GM23338 (cell line): ENCODE measurements at regions not wholly inside any gene's neighbourhood (a gene's known extent, or its start where the extent isn't known, plus 50 kb on each side); places are given as distances from the start of the nearest gene placed in this dataset.
A peak's percentile ranks its signal among the peaks of the same experiment; 100 is the strongest.

Source experiments
- ATAC-seq: fragments of 200-7000 bp; cut with Tn5 transposase; 3 replicates; pipeline ENCODE4 v1.9.1; 2020
- DNase-seq: peaks from one replicate; pipeline ENCODE4 v3.0.0-alpha.2; 2015; ENCODE audit warnings: low spot score
- H2AFZ ChIP-seq: fragments of 200-600 bp; sonication (generic); 2 replicates; pipeline ENCODE4 v1.8.0; 2016; ENCODE audit warnings: antibody characterized with exemption, mild to moderate bottlenecking, moderate library complexity
- H3F3A ChIP-seq: fragments of 200-600 bp; sonication (generic); replicated peaks from 2 replicates; pipeline ENCODE4 v1.8.0; 2017; ENCODE audit warnings: antibody characterized with exemption, mixed run types, low read depth
- H3K27ac ChIP-seq: fragments of 200-600 bp; sonication (generic); 2 replicates; pipeline ENCODE4 v1.6.1; 2016; ENCODE audit warnings: low read depth
- H3K27me3 ChIP-seq: fragments of 200-600 bp; sonication (generic); 2 replicates; pipeline ENCODE4 v1.8.0; 2016; ENCODE audit warnings: mild to moderate bottlenecking, mixed run types, moderate library complexity; ENCODE audit not compliant: insufficient read depth
- H3K36me3 ChIP-seq: fragments of 200-600 bp; sonication (generic); 2 replicates; pipeline ENCODE4 v1.8.0; 2016; ENCODE audit warnings: mild to moderate bottlenecking; ENCODE audit not compliant: insufficient read depth
- H3K4me1 ChIP-seq: fragments of 200-600 bp; sonication (generic); 2 replicates; pipeline ENCODE4 v1.8.0; 2016; ENCODE audit warnings: mild to moderate bottlenecking, moderate library complexity; ENCODE audit not compliant: insufficient read depth
- H3K4me2 ChIP-seq: fragments of 200-600 bp; sonication (generic); 2 replicates; pipeline ENCODE4 v1.7.1; 2017; ENCODE audit warnings: mixed run types
- H3K4me3 ChIP-seq: fragments of 200-600 bp; sonication (generic); 2 replicates; pipeline ENCODE4 v1.6.1; 2016; ENCODE audit warnings: mixed run types
- H3K79me2 ChIP-seq: fragments of 200-600 bp; sonication (generic); replicated peaks from 2 replicates; pipeline ENCODE4 v1.8.0; 2017; ENCODE audit warnings: mild to moderate bottlenecking; ENCODE audit not compliant: insufficient read depth
- H3K9me2 ChIP-seq: fragments of 200-600 bp; sonication (generic); 2 replicates; pipeline ENCODE4 v1.8.0; 2017; ENCODE audit not compliant: insufficient read depth
- H4K20me1 ChIP-seq: fragments of 200-600 bp; sonication (generic); replicated peaks from 2 replicates; pipeline ENCODE4 v1.8.0; 2017; ENCODE audit warnings: mild to moderate bottlenecking; ENCODE audit not compliant: insufficient read depth
- H3K27ac Mint-ChIP-seq: 2 replicates; pipeline ENCODE4 v1.8.0; 2020; ENCODE audit warnings: inconsistent platforms, mild to moderate bottlenecking, moderate library complexity, mixed read lengths
- H3K27me3 Mint-ChIP-seq: 3 replicates; pipeline ENCODE4 v1.8.0; 2022; ENCODE audit warnings: low read depth, mild to moderate bottlenecking, moderate library complexity, mixed read lengths, inconsistent platforms; ENCODE audit not compliant: insufficient read depth, poor library complexity
- H3K36me3 Mint-ChIP-seq: 3 replicates; pipeline ENCODE4 v1.8.0; 2021; ENCODE audit warnings: low read depth, mild to moderate bottlenecking, inconsistent platforms, moderate library complexity, mixed read lengths
- H3K4me1 Mint-ChIP-seq: 3 replicates; pipeline ENCODE4 v1.8.0; 2020; ENCODE audit warnings: mild to moderate bottlenecking, inconsistent platforms, mixed read lengths
- H3K4me3 Mint-ChIP-seq: 3 replicates; pipeline ENCODE4 v1.8.0; 2021; ENCODE audit warnings: moderate library complexity, mild to moderate bottlenecking, inconsistent platforms, mixed read lengths
- H3K9me3 Mint-ChIP-seq: 3 replicates; pipeline ENCODE4 v1.8.0; 2020; ENCODE audit warnings: moderate library complexity, mild to moderate bottlenecking, inconsistent platforms, mixed read lengths
- CREB1 ChIP-seq: fragments of 250-450 bp; sonication (Bioruptor Pico); IDR thresholded peaks from 2 replicates; pipeline ENCODE4 v1.5.0; 2020; ENCODE audit warnings: low read depth, mild to moderate bottlenecking, moderate library complexity
- EZH2 ChIP-seq: fragments of 200-600 bp; sonication (generic); IDR thresholded peaks from one replicate; pipeline ENCODE4 v1.8.0; 2017; ENCODE audit warnings: antibody characterized with exemption, mild to moderate bottlenecking, low read depth; ENCODE audit not compliant: unreplicated experiment
- EZH2phosphoT487 ChIP-seq: fragments of 200-600 bp; sonication (generic); IDR thresholded peaks from one replicate; pipeline ENCODE4 v1.8.1; 2018; ENCODE audit warnings: antibody characterized with exemption; ENCODE audit not compliant: unreplicated experiment
- JUNB ChIP-seq: IDR thresholded peaks from one replicate; pipeline ENCODE4 v1.6.1; 2016; ENCODE audit warnings: antibody characterized with exemption; ENCODE audit not compliant: unreplicated experiment
- NANOG ChIP-seq: IDR thresholded peaks from 2 replicates; pipeline ENCODE4 v1.6.1; 2016; ENCODE audit warnings: antibody characterized with exemption, borderline replicate concordance
- POLR2AphosphoS5 ChIP-seq: IDR thresholded peaks from 2 replicates; pipeline ENCODE4 v1.6.1; 2016; ENCODE audit warnings: antibody characterized with exemption, low read depth
- STAT1 ChIP-seq: IDR thresholded peaks from one replicate; pipeline ENCODE4 v1.6.1; 2016; ENCODE audit warnings: antibody characterized with exemption; ENCODE audit not compliant: unreplicated experiment
- ZNF114 ChIP-seq: fragments of 250-450 bp; sonication (Bioruptor Pico); IDR thresholded peaks from 2 replicates; pipeline ENCODE4 v1.5.0; 2020; ENCODE audit warnings: mild to moderate bottlenecking, moderate library complexity
- ZNF331 ChIP-seq: fragments of 250-450 bp; sonication (Bioruptor Pico); IDR thresholded peaks from 2 replicates; pipeline ENCODE4 v1.5.0; 2020; ENCODE audit warnings: low read depth, mild to moderate bottlenecking, moderate library complexity
- TF ChIP-seq, protein P1 (sequence below), 2 experiments: fragments of 200-600 bp in 1 of 2; sonication (generic) in 1 of 2; conservative IDR thresholded peaks; 2 replicates each; pipeline versions ENCODE4 v1.5.1 to v1.6.1; 2016 to 2017; ENCODE audit warnings: antibody characterized with exemption in 2 of 2, low read depth in 2 of 2, mild to moderate bottlenecking in 2 of 2, moderate library complexity in 1 of 2
- TF ChIP-seq, protein P2 (sequence below): fragments of 250-450 bp; sonication (Bioruptor Pico); IDR thresholded peaks from 2 replicates; pipeline ENCODE4 v1.5.0; 2020; ENCODE audit warnings: mild to moderate bottlenecking, moderate library complexity
- TF ChIP-seq, protein P3 (sequence below): IDR thresholded peaks from 2 replicates; pipeline ENCODE4 v1.6.1; 2016; ENCODE audit warnings: antibody characterized with exemption
- TF ChIP-seq, protein P4 (sequence below): IDR thresholded peaks from one replicate; pipeline ENCODE4 v1.6.1; 2018; ENCODE audit warnings: antibody characterized with exemption; ENCODE audit not compliant: unreplicated experiment

DNA sequence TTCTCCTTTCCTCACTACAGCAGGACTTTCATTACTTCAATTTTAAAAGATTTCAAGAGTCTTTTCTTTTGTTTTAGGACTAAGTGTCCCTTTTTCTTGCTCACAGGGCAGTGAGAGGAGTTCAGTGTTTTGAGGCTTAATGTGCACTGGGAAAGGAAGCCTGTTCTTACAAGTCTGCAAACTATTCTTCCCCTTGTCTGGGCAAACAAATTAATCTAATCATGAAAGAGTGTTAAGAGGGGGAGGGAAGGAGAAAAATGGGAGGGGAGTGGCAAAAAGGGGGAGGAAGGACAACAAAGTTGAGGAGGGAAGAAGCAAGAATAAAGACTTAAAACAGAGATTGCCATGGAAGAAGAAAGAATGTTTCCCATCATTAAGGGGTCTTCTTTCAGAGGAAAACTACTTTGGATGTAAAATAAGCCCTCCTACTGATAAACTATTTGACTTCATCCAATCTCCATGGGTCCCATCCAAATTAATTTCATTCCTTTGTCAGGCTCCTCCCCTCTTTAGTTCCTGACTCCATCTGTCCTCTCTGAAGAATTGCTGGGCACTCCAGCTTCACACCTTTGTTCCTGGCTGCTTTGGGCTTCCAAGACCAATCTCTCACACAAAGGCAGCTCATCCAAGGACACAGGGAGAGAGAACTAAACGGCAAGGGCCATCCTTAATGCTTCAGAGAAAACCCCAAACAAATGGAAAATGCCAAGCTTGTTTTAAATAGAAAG lies 244.5 kb downstream of the TPBG start:
- Histone ChIP-seq H3K4me1 (peaks cover 3% of the 10 kb centered on the region; the same call in 1 of the 2 replicates), H3K79me2 (no peaks in the 10 kb centered on the region), H3K27ac (no peak overlapping the region), H3K4me2 (no peak overlapping the region), H3F3A (no peaks in the 10 kb centered on the region), H3K4me3 (no peak overlapping the region), H3K36me3 (no peaks in the 10 kb centered on the region), H2AFZ (peak overlapping the region; percentile 41; the same call in 1 of the 2 replicates), H4K20me1 (no peaks in the 10 kb centered on the region), H3K27me3 (no peaks in the 10 kb centered on the region), H3K9me2 (no peaks in the 10 kb centered on the region)
- Mint-ChIP-seq H3K4me3 (no peak overlapping the region), H3K9me3 (no peaks in the 10 kb centered on the region), H3K27me3 (no peaks in the 10 kb centered on the region), H3K4me1 (peaks cover 7% of the 10 kb centered on the region; the same call in 2 of the 3 replicates), H3K27ac (no peak overlapping the region; the same call in 1 of the 2 replicates), H3K36me3 (no peaks in the 10 kb centered on the region)
- TF ChIP-seq JUNB (no peak), CREB1 (CRISPR knock-in tag) (no peak), EZH2phosphoT487 (no peak), STAT1 (no peak), NANOG (no peak), ZNF114 (CRISPR knock-in tag) (no peak), EZH2 (no peak), POLR2AphosphoS5 (no peak), ZNF331 (CRISPR knock-in tag) (no peak)
- TF ChIP-seq, protein P1, sequence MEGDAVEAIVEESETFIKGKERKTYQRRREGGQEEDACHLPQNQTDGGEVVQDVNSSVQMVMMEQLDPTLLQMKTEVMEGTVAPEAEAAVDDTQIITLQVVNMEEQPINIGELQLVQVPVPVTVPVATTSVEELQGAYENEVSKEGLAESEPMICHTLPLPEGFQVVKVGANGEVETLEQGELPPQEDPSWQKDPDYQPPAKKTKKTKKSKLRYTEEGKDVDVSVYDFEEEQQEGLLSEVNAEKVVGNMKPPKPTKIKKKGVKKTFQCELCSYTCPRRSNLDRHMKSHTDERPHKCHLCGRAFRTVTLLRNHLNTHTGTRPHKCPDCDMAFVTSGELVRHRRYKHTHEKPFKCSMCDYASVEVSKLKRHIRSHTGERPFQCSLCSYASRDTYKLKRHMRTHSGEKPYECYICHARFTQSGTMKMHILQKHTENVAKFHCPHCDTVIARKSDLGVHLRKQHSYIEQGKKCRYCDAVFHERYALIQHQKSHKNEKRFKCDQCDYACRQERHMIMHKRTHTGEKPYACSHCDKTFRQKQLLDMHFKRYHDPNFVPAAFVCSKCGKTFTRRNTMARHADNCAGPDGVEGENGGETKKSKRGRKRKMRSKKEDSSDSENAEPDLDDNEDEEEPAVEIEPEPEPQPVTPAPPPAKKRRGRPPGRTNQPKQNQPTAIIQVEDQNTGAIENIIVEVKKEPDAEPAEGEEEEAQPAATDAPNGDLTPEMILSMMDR (conservative IDR thresholded peaks at IDR 0.05; ENCODE audit: low read depth in 2 of 2): no peak
- TF ChIP-seq, protein P2, sequence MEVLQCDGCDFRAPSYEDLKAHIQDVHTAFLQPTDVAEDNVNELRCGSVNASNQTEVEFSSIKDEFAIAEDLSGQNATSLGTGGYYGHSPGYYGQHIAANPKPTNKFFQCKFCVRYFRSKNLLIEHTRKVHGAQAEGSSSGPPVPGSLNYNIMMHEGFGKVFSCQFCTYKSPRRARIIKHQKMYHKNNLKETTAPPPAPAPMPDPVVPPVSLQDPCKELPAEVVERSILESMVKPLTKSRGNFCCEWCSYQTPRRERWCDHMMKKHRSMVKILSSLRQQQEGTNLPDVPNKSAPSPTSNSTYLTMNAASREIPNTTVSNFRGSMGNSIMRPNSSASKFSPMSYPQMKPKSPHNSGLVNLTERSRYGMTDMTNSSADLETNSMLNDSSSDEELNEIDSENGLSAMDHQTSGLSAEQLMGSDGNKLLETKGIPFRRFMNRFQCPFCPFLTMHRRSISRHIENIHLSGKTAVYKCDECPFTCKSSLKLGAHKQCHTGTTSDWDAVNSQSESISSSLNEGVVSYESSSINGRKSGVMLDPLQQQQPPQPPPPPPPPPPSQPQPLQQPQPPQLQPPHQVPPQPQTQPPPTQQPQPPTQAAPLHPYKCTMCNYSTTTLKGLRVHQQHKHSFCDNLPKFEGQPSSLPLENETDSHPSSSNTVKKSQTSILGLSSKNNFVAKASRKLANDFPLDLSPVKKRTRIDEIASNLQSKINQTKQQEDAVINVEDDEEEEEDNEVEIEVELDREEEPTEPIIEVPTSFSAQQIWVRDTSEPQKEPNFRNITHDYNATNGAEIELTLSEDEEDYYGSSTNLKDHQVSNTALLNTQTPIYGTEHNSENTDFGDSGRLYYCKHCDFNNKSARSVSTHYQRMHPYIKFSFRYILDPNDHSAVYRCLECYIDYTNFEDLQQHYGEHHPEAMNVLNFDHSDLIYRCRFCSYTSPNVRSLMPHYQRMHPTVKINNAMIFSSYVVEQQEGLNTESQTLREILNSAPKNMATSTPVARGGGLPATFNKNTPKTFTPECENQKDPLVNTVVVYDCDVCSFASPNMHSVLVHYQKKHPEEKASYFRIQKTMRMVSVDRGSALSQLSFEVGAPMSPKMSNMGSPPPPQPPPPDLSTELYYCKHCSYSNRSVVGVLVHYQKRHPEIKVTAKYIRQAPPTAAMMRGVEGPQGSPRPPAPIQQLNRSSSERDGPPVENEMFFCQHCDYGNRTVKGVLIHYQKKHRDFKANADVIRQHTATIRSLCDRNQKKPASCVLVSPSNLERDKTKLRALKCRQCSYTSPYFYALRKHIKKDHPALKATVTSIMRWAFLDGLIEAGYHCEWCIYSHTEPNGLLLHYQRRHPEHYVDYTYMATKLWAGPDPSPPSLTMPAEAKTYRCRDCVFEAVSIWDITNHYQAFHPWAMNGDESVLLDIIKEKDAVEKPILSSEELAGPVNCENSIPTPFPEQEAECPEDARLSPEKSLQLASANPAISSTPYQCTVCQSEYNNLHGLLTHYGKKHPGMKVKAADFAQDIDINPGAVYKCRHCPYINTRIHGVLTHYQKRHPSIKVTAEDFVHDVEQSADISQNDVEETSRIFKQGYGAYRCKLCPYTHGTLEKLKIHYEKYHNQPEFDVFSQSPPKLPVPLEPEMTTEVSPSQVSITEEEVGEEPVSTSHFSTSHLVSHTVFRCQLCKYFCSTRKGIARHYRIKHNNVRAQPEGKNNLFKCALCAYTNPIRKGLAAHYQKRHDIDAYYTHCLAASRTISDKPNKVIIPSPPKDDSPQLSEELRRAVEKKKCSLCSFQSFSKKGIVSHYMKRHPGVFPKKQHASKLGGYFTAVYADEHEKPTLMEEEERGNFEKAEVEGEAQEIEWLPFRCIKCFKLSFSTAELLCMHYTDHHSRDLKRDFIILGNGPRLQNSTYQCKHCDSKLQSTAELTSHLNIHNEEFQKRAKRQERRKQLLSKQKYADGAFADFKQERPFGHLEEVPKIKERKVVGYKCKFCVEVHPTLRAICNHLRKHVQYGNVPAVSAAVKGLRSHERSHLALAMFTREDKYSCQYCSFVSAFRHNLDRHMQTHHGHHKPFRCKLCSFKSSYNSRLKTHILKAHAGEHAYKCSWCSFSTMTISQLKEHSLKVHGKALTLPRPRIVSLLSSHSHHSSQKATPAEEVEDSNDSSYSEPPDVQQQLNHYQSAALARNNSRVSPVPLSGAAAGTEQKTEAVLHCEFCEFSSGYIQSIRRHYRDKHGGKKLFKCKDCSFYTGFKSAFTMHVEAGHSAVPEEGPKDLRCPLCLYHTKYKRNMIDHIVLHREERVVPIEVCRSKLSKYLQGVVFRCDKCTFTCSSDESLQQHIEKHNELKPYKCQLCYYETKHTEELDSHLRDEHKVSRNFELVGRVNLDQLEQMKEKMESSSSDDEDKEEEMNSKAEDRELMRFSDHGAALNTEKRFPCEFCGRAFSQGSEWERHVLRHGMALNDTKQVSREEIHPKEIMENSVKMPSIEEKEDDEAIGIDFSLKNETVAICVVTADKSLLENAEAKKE (CRISPR knock-in tag): no peak
- TF ChIP-seq, protein P3, sequence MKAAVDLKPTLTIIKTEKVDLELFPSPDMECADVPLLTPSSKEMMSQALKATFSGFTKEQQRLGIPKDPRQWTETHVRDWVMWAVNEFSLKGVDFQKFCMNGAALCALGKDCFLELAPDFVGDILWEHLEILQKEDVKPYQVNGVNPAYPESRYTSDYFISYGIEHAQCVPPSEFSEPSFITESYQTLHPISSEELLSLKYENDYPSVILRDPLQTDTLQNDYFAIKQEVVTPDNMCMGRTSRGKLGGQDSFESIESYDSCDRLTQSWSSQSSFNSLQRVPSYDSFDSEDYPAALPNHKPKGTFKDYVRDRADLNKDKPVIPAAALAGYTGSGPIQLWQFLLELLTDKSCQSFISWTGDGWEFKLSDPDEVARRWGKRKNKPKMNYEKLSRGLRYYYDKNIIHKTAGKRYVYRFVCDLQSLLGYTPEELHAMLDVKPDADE: no peak
- TF ChIP-seq, protein P4, sequence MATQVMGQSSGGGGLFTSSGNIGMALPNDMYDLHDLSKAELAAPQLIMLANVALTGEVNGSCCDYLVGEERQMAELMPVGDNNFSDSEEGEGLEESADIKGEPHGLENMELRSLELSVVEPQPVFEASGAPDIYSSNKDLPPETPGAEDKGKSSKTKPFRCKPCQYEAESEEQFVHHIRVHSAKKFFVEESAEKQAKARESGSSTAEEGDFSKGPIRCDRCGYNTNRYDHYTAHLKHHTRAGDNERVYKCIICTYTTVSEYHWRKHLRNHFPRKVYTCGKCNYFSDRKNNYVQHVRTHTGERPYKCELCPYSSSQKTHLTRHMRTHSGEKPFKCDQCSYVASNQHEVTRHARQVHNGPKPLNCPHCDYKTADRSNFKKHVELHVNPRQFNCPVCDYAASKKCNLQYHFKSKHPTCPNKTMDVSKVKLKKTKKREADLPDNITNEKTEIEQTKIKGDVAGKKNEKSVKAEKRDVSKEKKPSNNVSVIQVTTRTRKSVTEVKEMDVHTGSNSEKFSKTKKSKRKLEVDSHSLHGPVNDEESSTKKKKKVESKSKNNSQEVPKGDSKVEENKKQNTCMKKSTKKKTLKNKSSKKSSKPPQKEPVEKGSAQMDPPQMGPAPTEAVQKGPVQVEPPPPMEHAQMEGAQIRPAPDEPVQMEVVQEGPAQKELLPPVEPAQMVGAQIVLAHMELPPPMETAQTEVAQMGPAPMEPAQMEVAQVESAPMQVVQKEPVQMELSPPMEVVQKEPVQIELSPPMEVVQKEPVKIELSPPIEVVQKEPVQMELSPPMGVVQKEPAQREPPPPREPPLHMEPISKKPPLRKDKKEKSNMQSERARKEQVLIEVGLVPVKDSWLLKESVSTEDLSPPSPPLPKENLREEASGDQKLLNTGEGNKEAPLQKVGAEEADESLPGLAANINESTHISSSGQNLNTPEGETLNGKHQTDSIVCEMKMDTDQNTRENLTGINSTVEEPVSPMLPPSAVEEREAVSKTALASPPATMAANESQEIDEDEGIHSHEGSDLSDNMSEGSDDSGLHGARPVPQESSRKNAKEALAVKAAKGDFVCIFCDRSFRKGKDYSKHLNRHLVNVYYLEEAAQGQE: no peak
- ATAC-seq: 0 out of 3 replicates have a peak, but pooled peaks have one; percentile 28
- DNase-seq: no peak
